Neural cell (in vitro differentiated cells): ENCODE measurements at regions not wholly inside any gene's neighbourhood (a gene's known extent, or its start where the extent isn't known, plus 50 kb on each side); places are given as distances from the start of the nearest gene placed in this dataset.

Experiments
- EZH2 ChIP-seq: fragments of 200-600, 300-800 bp; shearing (Covaris generic), sonication (generic); IDR thresholded peaks from 2 replicates; pipeline ENCODE4 v1.6.1; 2014; ENCODE audit warnings: antibody characterized with exemption, low read length, borderline replicate concordance, mild to moderate bottlenecking; ENCODE audit not compliant: insufficient read depth, poor library complexity, severe bottlenecking
- MXI1 ChIP-seq: fragments of 450-650 bp; conservative IDR thresholded peaks from 2 replicates; pipeline ENCODE4 v1.6.1; 2014; ENCODE audit warnings: antibody characterized with exemption, mild to moderate bottlenecking; ENCODE audit not compliant: poor library complexity, severe bottlenecking
- TAF1 ChIP-seq: IDR thresholded peaks from 2 replicates; pipeline ENCODE4 v1.6.1; 2012; ENCODE audit warnings: low read depth
- TF ChIP-seq, protein P1 (sequence below): fragments of 450-650 bp; IDR thresholded peaks from 2 replicates; pipeline ENCODE4 v1.5.1; 2014; ENCODE audit warnings: antibody characterized with exemption, mild to moderate bottlenecking, moderate library complexity; ENCODE audit not compliant: poor library complexity, severe bottlenecking

DNA sequence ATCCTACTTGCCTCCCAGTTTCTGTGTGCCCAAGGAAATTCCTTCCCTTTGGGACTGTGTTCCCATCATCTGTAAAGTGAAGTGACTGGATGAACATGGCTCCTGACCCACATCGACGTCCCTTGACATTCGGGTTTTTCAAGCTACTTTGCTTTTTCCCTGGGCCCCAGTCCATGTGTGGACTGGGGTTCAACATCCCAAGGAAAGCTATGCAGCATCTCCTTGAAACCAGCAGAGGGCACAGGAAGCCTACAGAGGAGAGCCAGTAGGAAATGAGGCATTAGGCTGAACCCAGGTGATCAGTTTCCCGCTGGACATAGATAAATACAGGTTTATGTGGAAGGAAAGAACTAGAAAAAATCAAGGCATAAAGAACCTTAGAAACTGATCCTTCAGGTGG, 145.1 kb upstream of the ARHGEF9 start:
- TF ChIP-seq, protein P1, sequence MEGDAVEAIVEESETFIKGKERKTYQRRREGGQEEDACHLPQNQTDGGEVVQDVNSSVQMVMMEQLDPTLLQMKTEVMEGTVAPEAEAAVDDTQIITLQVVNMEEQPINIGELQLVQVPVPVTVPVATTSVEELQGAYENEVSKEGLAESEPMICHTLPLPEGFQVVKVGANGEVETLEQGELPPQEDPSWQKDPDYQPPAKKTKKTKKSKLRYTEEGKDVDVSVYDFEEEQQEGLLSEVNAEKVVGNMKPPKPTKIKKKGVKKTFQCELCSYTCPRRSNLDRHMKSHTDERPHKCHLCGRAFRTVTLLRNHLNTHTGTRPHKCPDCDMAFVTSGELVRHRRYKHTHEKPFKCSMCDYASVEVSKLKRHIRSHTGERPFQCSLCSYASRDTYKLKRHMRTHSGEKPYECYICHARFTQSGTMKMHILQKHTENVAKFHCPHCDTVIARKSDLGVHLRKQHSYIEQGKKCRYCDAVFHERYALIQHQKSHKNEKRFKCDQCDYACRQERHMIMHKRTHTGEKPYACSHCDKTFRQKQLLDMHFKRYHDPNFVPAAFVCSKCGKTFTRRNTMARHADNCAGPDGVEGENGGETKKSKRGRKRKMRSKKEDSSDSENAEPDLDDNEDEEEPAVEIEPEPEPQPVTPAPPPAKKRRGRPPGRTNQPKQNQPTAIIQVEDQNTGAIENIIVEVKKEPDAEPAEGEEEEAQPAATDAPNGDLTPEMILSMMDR = peak; percentile 37
- TF ChIP-seq EZH2 = no peak
- no peak for TF ChIP-seq TAF1
- no peak for TF ChIP-seq MXI1
